ENCODE measurements at regions not wholly inside any gene's neighbourhood (a gene's known extent, or its start where the extent isn't known, plus 50 kb on each side); places are given as distances from the start of the nearest gene placed in this dataset.
"Not testable (repeated sequence)": the region's sequence is repeated elsewhere in the genome, so short reads cannot be mapped to it uniquely, and the experiment has no call there.

DNA sequence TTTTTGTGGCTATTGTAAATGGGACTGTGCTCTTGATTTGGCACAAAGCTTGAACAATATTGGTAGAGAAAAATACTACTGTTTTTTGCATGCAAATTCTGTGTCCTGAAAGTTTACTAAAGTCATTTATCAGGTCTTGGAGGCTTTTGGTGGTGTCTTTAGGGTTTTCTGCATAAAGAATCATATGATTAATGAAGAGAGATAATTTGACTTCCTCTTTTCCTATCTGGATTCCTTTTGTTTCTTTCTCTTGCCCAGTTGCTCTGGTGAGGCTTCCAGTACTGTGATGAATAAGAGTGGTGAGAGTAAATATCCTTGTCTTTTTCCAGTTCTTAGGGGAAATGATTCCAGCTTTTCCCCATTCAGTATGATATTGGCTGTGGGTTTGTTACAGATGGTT is 1166.7 kb downstream of the NCAM2 start:
- Histone ChIP-seq H3K4me3 (no peak overlapping the region), H3K4me1 (no peaks in the 10 kb centered on the region), H3K36me3 (no peaks in the 10 kb centered on the region), H3K9me3 (no peaks in the 10 kb centered on the region), H3K27ac (no peak overlapping the region), H3K27me3 (no peaks in the 10 kb centered on the region)
- DNase-seq: no peak
- intact Hi-C loops (cut with DNase I; ENCODE audit: low total_unique reads): no loop called here
- TF ChIP-seq, protein P1, sequence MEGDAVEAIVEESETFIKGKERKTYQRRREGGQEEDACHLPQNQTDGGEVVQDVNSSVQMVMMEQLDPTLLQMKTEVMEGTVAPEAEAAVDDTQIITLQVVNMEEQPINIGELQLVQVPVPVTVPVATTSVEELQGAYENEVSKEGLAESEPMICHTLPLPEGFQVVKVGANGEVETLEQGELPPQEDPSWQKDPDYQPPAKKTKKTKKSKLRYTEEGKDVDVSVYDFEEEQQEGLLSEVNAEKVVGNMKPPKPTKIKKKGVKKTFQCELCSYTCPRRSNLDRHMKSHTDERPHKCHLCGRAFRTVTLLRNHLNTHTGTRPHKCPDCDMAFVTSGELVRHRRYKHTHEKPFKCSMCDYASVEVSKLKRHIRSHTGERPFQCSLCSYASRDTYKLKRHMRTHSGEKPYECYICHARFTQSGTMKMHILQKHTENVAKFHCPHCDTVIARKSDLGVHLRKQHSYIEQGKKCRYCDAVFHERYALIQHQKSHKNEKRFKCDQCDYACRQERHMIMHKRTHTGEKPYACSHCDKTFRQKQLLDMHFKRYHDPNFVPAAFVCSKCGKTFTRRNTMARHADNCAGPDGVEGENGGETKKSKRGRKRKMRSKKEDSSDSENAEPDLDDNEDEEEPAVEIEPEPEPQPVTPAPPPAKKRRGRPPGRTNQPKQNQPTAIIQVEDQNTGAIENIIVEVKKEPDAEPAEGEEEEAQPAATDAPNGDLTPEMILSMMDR (IDR thresholded peaks at IDR 0.05): no peak

DNA sequence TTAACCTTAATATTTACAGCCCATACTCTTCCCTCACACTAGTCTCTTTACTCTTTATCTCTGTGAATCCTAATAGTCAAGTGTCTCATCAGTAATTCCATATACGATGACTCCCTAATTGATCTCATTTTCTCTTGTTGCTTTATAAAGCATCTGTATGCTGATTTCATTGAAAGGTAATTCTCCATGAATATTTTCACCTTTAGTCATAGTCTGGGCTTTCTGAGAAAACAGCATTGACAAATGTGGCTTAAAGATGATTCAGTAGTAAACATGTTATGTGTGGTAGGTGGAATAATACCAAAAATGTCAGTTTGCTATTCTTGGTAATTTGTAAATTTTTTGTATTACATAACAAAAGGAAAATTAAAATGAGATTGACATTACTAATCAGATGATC is 1176.5 kb downstream of the NCAM2 start:
- Histone ChIP-seq H3K27me3 (no peaks in the 10 kb centered on the region), H3K4me3 (no peak overlapping the region), H3K4me1 (no peaks in the 10 kb centered on the region), H3K27ac (no peak overlapping the region), H3K36me3 (no peaks in the 10 kb centered on the region), H3K9me3 (no peaks in the 10 kb centered on the region)
- intact Hi-C loops (cut with DNase I; ENCODE audit: low total_unique reads): no loop called here
- no peak for DNase-seq
- TF ChIP-seq, protein P1 (IDR thresholded peaks at IDR 0.05): no peak

DNA sequence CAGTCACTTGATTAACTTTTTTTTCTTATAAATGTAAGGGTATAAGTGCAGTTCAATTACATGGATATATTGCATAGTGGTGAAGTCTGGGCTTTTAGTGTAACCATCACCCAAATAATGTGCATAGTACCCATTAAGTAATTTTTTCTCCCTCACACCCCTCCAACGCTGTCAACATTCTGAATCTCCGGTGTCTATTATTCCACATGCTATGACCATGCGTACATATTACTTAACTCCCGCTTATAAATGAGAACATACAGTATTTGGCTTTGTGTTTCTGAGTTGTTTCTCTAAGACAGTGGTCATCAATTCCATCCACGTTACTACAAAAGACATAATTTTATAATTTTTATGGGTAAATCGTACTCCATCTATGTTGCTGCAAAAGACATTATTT is 1191.1 kb downstream of the NCAM2 start:
- Histone ChIP-seq H3K36me3 (no peaks in the 10 kb centered on the region), H3K4me1 (no peaks in the 10 kb centered on the region), H3K4me3 (no peak overlapping the region), H3K9me3 (no peaks in the 10 kb centered on the region), H3K27ac (no peak overlapping the region), H3K27me3 (no peaks in the 10 kb centered on the region)
- TF ChIP-seq, protein P1 (IDR thresholded peaks at IDR 0.05): no peak
- DNase-seq: no peak
- intact Hi-C loops (cut with DNase I; ENCODE audit: low total_unique reads): no loop called here

DNA sequence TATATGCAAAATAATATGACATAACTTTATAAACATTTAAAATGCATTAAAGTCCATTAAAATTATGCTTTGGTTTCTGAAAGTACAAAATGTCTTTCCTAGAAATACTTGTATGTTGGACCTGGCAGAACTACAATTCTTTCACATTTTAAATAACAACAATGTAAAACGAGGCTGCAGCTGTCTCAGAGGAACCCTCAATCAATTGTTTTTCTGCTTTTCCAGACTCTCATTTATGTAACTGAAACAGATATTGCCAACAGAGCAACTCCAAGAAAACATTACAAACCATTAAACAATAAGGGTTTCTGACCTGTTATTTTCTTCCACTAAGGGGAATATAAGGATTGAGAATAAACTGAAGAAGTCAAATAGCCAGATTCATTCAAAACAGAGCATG is 1193.4 kb downstream of the NCAM2 start:
- H3K9me3 ChIP-seq: no peaks in the 10 kb centered on the region
- DNase-seq: no peak
- H3K4me3 ChIP-seq: no peak overlapping the region
- H3K27ac ChIP-seq: no peak overlapping the region
- intact Hi-C loops (cut with DNase I; ENCODE audit: low total_unique reads): no loop called here
- no peaks in the 10 kb centered on the region for H3K27me3 ChIP-seq
- no peaks in the 10 kb centered on the region for H3K36me3 ChIP-seq
- H3K4me1 ChIP-seq: no peaks in the 10 kb centered on the region
- TF ChIP-seq, protein P1 (IDR thresholded peaks at IDR 0.05): no peak

DNA sequence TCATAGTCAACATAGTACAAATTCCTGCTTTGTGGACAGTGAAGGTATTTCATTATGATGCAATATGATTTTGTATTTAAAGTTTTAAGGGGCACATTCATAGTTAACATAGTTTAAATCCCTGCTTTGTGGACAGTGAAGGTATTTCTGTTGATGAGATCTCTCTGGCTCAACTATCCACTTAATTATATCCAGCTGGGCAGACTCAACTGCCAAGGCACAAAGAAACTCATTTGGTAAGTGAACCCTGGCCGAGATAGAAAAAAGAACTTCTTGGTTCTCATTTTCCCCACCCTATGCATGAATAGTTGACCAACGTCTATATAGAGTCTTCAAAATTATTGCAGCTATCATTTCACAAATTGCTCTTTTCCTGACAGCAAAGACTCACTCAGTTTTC is 1194.6 kb downstream of the NCAM2 start:
- TF ChIP-seq, protein P1 (IDR thresholded peaks at IDR 0.05): no peak
- Histone ChIP-seq H3K27me3 (no peaks in the 10 kb centered on the region), H3K4me3 (no peak overlapping the region), H3K36me3 (no peaks in the 10 kb centered on the region), H3K4me1 (no peaks in the 10 kb centered on the region), H3K9me3 (no peaks in the 10 kb centered on the region), H3K27ac (no peak overlapping the region)
- intact Hi-C loops (cut with DNase I; ENCODE audit: low total_unique reads): no loop called here
- no peak for DNase-seq

DNA sequence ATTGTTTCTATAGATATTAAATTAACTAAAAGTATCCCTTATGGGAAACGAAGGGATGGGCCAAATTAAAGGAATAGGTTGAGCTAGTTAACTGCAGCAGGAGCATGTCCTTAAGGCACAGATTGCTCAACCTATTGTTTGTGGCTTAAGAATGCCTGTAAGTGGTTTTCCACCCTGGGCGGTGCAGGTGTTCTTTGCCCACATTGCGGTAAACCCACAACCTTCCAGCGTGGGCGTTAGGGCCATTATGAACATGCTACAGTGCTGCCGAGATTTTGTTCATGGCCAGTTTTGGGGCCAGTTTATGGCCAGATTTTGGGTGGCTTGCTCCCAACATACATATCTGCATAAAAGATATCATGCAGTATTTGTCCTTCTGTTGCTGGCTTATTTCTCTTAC is 1196.8 kb downstream of the NCAM2 start:
- H3K27me3 ChIP-seq; DNase-seq; intact Hi-C loops (cut with DNase I; ENCODE audit: low total_unique reads); H3K4me3 ChIP-seq; H3K36me3 ChIP-seq; H3K9me3 ChIP-seq; H3K27ac ChIP-seq; H3K4me1 ChIP-seq: not testable (repeated sequence)

Data from tibial artery (tissue), 4 donors.